ENCODE measurements at regions not wholly inside any gene's neighbourhood (a gene's known extent, or its start where the extent isn't known, plus 50 kb on each side); places are given as distances from the start of the nearest gene placed in this dataset.

- no peak overlapping the region for H3K4ac ChIP-seq (replicated peaks; ENCODE audit: insufficient read length, low read depth, low read length)
- FAIRE-seq (no peak), DNase-seq (ENCODE audit: low read depth in 1 of 2, low spot score in 2 of 2) (no peak)
- no peak overlapping the region for H3K56ac ChIP-seq (replicated peaks; ENCODE audit: insufficient read length, low read depth, low read length)
- no peak overlapping the region for H2BK20ac ChIP-seq (ENCODE audit: low read length)
- H3K23ac ChIP-seq (ENCODE audit: insufficient read length) = no peak overlapping the region
- H3K4me1 ChIP-seq (replicated peaks in 1 of 4; ENCODE audit: control insufficient read depth in 3 of 4, insufficient read depth in 4 of 4, low read length in 3 of 4) = peaks cover 0 to 4% (median 0%) of the 10 kb centered on the region in 4 experiments; a peak in 1 of 7 replicates
- H2AK5ac ChIP-seq (ENCODE audit: low read depth, low read length) = no peak overlapping the region
- no peaks in the 10 kb centered on the region for H3K36me3 ChIP-seq (ENCODE audit: control insufficient read depth in 2 of 4, insufficient read depth in 4 of 4, low read length in 3 of 4)
- no peaks in the 10 kb centered on the region for H3K79me2 ChIP-seq (ENCODE audit: control insufficient read depth in 1 of 2, insufficient read depth in 2 of 2, low read length in 2 of 2)
- no peak overlapping the region for H3K9ac ChIP-seq (replicated peaks in 1 of 4; ENCODE audit: extremely low read depth in 1 of 4, low read depth in 3 of 4, low read length in 3 of 4)
- H3K14ac ChIP-seq (ENCODE audit: insufficient read length) = no peak overlapping the region
- WGBS, 2 experiments (ENCODE audit: extremely low coverage in 1 of 2, insufficient coverage in 1 of 2, insufficient read length in 1 of 2, insufficient replicate concordance in 2 of 2, low coverage in 1 of 2, low lambda C conversion rate in 2 of 2, missing lambda C conversion rate in 1 of 2) = 90% methylated on average over 3 of the region's 3 CpGs; no CpG with 5 or more reads in 1 of the 2 experiments
- ChIA-PET POLR2A (ENCODE audit: partially characterized antibody) (no interaction called here), CTCF (ENCODE audit: partially characterized antibody) (no interaction called here)
- no peak overlapping the region for H3K27ac ChIP-seq (ENCODE audit: low read depth, low read length)
- H4K8ac ChIP-seq (ENCODE audit: extremely low read depth, insufficient read depth, low read length) = no peak overlapping the region
- no peak overlapping the region for H3K18ac ChIP-seq (ENCODE audit: extremely low read depth, low read length)
- H2BK120ac ChIP-seq (replicated peaks; ENCODE audit: low read depth, low read length) = no peak overlapping the region
- no peaks in the 10 kb centered on the region for H3K23me2 ChIP-seq (ENCODE audit: low read depth, low read length)
- H2BK5ac ChIP-seq (ENCODE audit: low read depth, low read length) = no peak overlapping the region
- H2AFZ ChIP-seq (ENCODE audit: low read length) = no peak overlapping the region
- no peak overlapping the region for H4K5ac ChIP-seq (ENCODE audit: insufficient read length, low read depth, low read length)
- H4K91ac ChIP-seq (replicated peaks; ENCODE audit: insufficient read length, low read length) = no peak overlapping the region
- no peak overlapping the region for H3K4me3 ChIP-seq (ENCODE audit: extremely low read depth in 1 of 4, insufficient read depth in 2 of 4, low read depth in 3 of 4, low read length in 4 of 4)
- H2BK15ac ChIP-seq (ENCODE audit: low read length) = no peak overlapping the region
- H2BK12ac ChIP-seq (ENCODE audit: low read depth, low read length) = no peak overlapping the region
- H3K27me3 ChIP-seq (replicated peaks in 1 of 4; ENCODE audit: control insufficient read depth in 3 of 4, extremely low read depth in 1 of 4, insufficient read depth in 3 of 4, low read length in 3 of 4) = no peaks in the 10 kb centered on the region
- H4K20me1 ChIP-seq (replicated peaks in 1 of 2; ENCODE audit: control insufficient read depth in 1 of 2, insufficient read depth in 2 of 2, low read length in 2 of 2) = no peaks in the 10 kb centered on the region
- H3K4me2 ChIP-seq (ENCODE audit: insufficient read depth in 1 of 2, low read depth in 2 of 2, low read length in 2 of 2) = no peak overlapping the region
- H3K9me3 ChIP-seq (ENCODE audit: insufficient read depth in 2 of 2, low read depth in 1 of 2, low read length in 1 of 2) = no peaks in the 10 kb centered on the region
- no peaks in the 10 kb centered on the region for H3K79me1 ChIP-seq (ENCODE audit: low read depth, low read length)
- no peak for TF ChIP-seq JUN (IDR thresholded peaks at IDR 0.05; ENCODE audit: low read depth, low read length)
- TF ChIP-seq, protein P1, sequence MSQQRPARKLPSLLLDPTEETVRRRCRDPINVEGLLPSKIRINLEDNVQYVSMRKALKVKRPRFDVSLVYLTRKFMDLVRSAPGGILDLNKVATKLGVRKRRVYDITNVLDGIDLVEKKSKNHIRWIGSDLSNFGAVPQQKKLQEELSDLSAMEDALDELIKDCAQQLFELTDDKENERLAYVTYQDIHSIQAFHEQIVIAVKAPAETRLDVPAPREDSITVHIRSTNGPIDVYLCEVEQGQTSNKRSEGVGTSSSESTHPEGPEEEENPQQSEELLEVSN (IDR thresholded peaks at IDR 0.05) = no peak
- TF ChIP-seq EZH2 (IDR thresholded peaks at IDR 0.05; ENCODE audit: low read depth, low read length, severe bottlenecking) = no peak
- TF ChIP-seq EGR1 (IDR thresholded peaks at IDR 0.05; ENCODE audit: borderline replicate concordance, low read depth, low read length) = no peak
- no peak for TF ChIP-seq CEBPB (IDR thresholded peaks at IDR 0.05; ENCODE audit: low read depth, low read length)
- TF ChIP-seq KDM5A (IDR thresholded peaks at IDR 0.05; ENCODE audit: low read length) = no peak
- no peak for TF ChIP-seq RFX5 (IDR thresholded peaks at IDR 0.05; ENCODE audit: borderline replicate concordance, low read depth, low read length)
- TF ChIP-seq FOSL1 (IDR thresholded peaks at IDR 0.05; ENCODE audit: insufficient read depth, low read depth, low read length) = no peak
- no peak for TF ChIP-seq JUND (IDR thresholded peaks at IDR 0.05; ENCODE audit: low read length)
- no peak for TF ChIP-seq NANOG (IDR thresholded peaks at IDR 0.05; ENCODE audit: insufficient read depth, low read depth, low read length, poor library complexity, severe bottlenecking)
- no peak for TF ChIP-seq EP300 (IDR thresholded peaks at IDR 0.05; ENCODE audit: borderline replicate concordance in 1 of 2, low read depth in 2 of 2, low read length in 2 of 2)
- no peak for TF ChIP-seq SP4 (IDR thresholded peaks at IDR 0.05; ENCODE audit: low read length)
- no peak for TF ChIP-seq TBP (IDR thresholded peaks at IDR 0.05; ENCODE audit: low read depth, low read length)
- no peak for TF ChIP-seq CHD1 (IDR thresholded peaks at IDR 0.05; ENCODE audit: low read depth, low read length)
Observed at GRCh38 chr5:86523718-86524117, 94.0 kb upstream of the COX7C start.

Measured in H1 (cell line).